PC-3 (cell line): ENCODE measurements at regions not wholly inside any gene's neighbourhood (a gene's known extent, or its start where the extent isn't known, plus 50 kb on each side); places are given as distances from the start of the nearest gene placed in this dataset.
A peak's percentile ranks its signal among the peaks of the same experiment; 100 is the strongest.

Experiments used
- ATAC-seq: fragments of 200-7000 bp; cut with Tn5 transposase; 2 replicates; pipeline ENCODE4 v1.9.1; 2020; ENCODE audit warnings: mild to moderate bottlenecking, moderate library complexity
- BruUV-seq: library from RNA; stranded (reverse); fragments of 400-500 nt; replicated peaks from 2 replicates; lab custom pipeline; 2021; lab: Mats Ljungman, UMichigan
- CTCF ChIA-PET: fragments of 300-600 bp; sonication (Branson Sonifier 250); formaldehyde crosslinking; loops from one replicate; lab custom pipeline; 2022; ENCODE audit warnings: antibody characterized with exemption; lab: Charles Lee
- POLR2A ChIA-PET: fragments of 300-600 bp; sonication (Branson Sonifier 250); formaldehyde crosslinking; loops from one replicate; lab custom pipeline; 2022; ENCODE audit warnings: antibody characterized with exemption; ENCODE audit not compliant: unreplicated experiment; lab: Charles Lee
- DNase-seq: peaks from one replicate; pipeline ENCODE4 v3.0.0-alpha.2; 2015
- H2AFZ ChIP-seq: fragments of 300-600 bp; sonication (generic); 2 replicates; pipeline ENCODE4 v1.6.0; 2016; ENCODE audit warnings: antibody characterized with exemption, low read length
- H3F3A ChIP-seq: fragments of 300-600 bp; sonication (generic); one replicate; pipeline ENCODE4 v1.6.0; 2017; ENCODE audit warnings: antibody characterized with exemption, low read length, control low read depth, mild to moderate bottlenecking; ENCODE audit not compliant: unreplicated experiment
- H3K27ac ChIP-seq: fragments of 300-600 bp; sonication (generic); 2 replicates; pipeline ENCODE4 v1.5.1; 2016; ENCODE audit warnings: mild to moderate bottlenecking, low read length
- H3K27me3 ChIP-seq: fragments of 300-600 bp; sonication (generic); 2 replicates; pipeline ENCODE4 v1.6.1; 2016; ENCODE audit warnings: low read length, mixed read lengths
- H3K36me3 ChIP-seq: fragments of 300-600 bp; sonication (generic); 2 replicates; pipeline ENCODE4 v1.6.1; 2016; ENCODE audit warnings: low read depth, mixed run types, low read length, mixed read lengths
- H3K4me1 ChIP-seq: fragments of 300-600 bp; sonication (generic); 2 replicates; pipeline ENCODE4 v1.5.1; 2016; ENCODE audit warnings: low read length; ENCODE audit not compliant: insufficient read depth
- H3K4me2 ChIP-seq: fragments of 300-600 bp; sonication (generic); 2 replicates; pipeline ENCODE4 v1.6.0; 2016; ENCODE audit warnings: low read length
- H3K4me3 ChIP-seq: fragments of 300-600 bp; sonication (generic); 2 replicates; pipeline ENCODE4 v1.5.1; 2016; ENCODE audit warnings: mild to moderate bottlenecking, low read length, mixed read lengths
- H3K79me2 ChIP-seq: fragments of 300-600 bp; sonication (generic); 2 replicates; pipeline ENCODE4 v1.6.1; 2017; ENCODE audit warnings: low read length, mixed read lengths
- H3K9ac ChIP-seq: fragments of 300-600 bp; sonication (generic); 2 replicates; pipeline ENCODE4 v1.6.0; 2016; ENCODE audit warnings: mild to moderate bottlenecking, low read length
- H3K9me2 ChIP-seq: fragments of 300-600 bp; sonication (generic); replicated peaks from 2 replicates; pipeline ENCODE4 v1.6.1; 2016; ENCODE audit warnings: mixed run types, low read length, mixed read lengths
- H3K9me3 ChIP-seq: fragments of 300-600 bp; sonication (generic); 2 replicates; pipeline ENCODE4 v1.6.1; 2016; ENCODE audit warnings: low read length, mixed read lengths
- H4K20me1 ChIP-seq: fragments of 300-600 bp; sonication (generic); 2 replicates; pipeline ENCODE4 v1.6.1; 2016; ENCODE audit warnings: low read length, mixed read lengths
- CTCF ChIP-seq: fragments of 300-600 bp; sonication (generic); conservative IDR thresholded peaks from 2 replicates; pipeline ENCODE4 v1.5.1; 2017; ENCODE audit warnings: antibody characterized with exemption, low read depth, mild to moderate bottlenecking, low read length
- EZH2 ChIP-seq: fragments of 300-600 bp; sonication (generic); IDR thresholded peaks from one replicate; pipeline ENCODE4 v1.6.1; 2017; ENCODE audit warnings: antibody characterized with exemption, mild to moderate bottlenecking, low read length; ENCODE audit not compliant: unreplicated experiment
- EZH2phosphoT487 ChIP-seq: fragments of 300-600 bp; sonication (generic); IDR thresholded peaks from 2 replicates; pipeline ENCODE4 v1.6.1; 2018; ENCODE audit warnings: mild to moderate bottlenecking, antibody characterized with exemption, low read length, borderline replicate concordance
- intact Hi-C: fragments of 100-400 bp; cut with micrococcal nuclease; formaldehyde crosslinking; loops from 2 replicates; pipeline ENCODE4 v1.9.0; 2023

GRCh38 chr6:77403424-77403823 is 59.9 kb downstream of the HTR1B start:
- Histone ChIP-seq H3K4me1 (no peaks in the 10 kb centered on the region), H3K27ac (no peak overlapping the region), H3K9me2 (no peaks in the 10 kb centered on the region), H3K4me3 (no peak overlapping the region), H3K79me2 (no peaks in the 10 kb centered on the region), H4K20me1 (no peaks in the 10 kb centered on the region), H2AFZ (no peak overlapping the region), H3K9ac (no peak overlapping the region), H3K4me2 (no peak overlapping the region), H3K9me3 (no peaks in the 10 kb centered on the region), H3K36me3 (no peaks in the 10 kb centered on the region), H3F3A (no peaks in the 10 kb centered on the region), H3K27me3 (no peaks in the 10 kb centered on the region)
- ChIA-PET CTCF (no interaction called here), POLR2A (no interaction called here)
- intact Hi-C loops = no loop called here
- no peak for TF ChIP-seq EZH2phosphoT487
- no peak for TF ChIP-seq CTCF
- TF ChIP-seq EZH2 = no peak
- DNase-seq (peak; percentile 5), ATAC-seq (no peak)
- no TSS peak for BruUV-seq

- Histone ChIP-seq H3K4me2 (no peak overlapping the region), H3K27me3 (no peaks in the 10 kb centered on the region), H3K9me3 (no peaks in the 10 kb centered on the region), H3K9ac (no peak overlapping the region), H3K4me1 (no peaks in the 10 kb centered on the region), H3K79me2 (no peaks in the 10 kb centered on the region), H4K20me1 (no peaks in the 10 kb centered on the region), H3K9me2 (no peaks in the 10 kb centered on the region), H3K4me3 (no peak overlapping the region), H3F3A (no peaks in the 10 kb centered on the region), H3K27ac (no peak overlapping the region), H2AFZ (no peak overlapping the region), H3K36me3 (no peaks in the 10 kb centered on the region)
- DNase-seq (no peak), ATAC-seq (no peak)
- no TSS peak for BruUV-seq
- POLR2A ChIA-PET = no interaction called here
- intact Hi-C loops = no loop called here
- CTCF ChIA-PET = no interaction called here
- TF ChIP-seq EZH2phosphoT487 (no peak), CTCF (no peak), EZH2 (no peak)
These were observed 62.1 kb downstream of the HTR1B start for GRCh38 chr6:77401231-77401630.

- intact Hi-C loops = no loop called here
- no peaks in the 10 kb centered on the region for H3K4me1 ChIP-seq
- H3K9ac ChIP-seq = no peak overlapping the region
- no peaks in the 10 kb centered on the region for H3K36me3 ChIP-seq
- no peak overlapping the region for H2AFZ ChIP-seq
- H3K4me2 ChIP-seq = no peak overlapping the region
- no TSS peak for BruUV-seq
- ATAC-seq (no peak), DNase-seq (no peak)
- H3K4me3 ChIP-seq = no peak overlapping the region
- H3K27ac ChIP-seq = no peak overlapping the region
- TF ChIP-seq EZH2phosphoT487 = no peak
- no peak for TF ChIP-seq CTCF
- no peak for TF ChIP-seq EZH2
- no peaks in the 10 kb centered on the region for H4K20me1 ChIP-seq
- CTCF ChIA-PET = no interaction called here
- H3K27me3 ChIP-seq = no peaks in the 10 kb centered on the region
- H3K79me2 ChIP-seq = no peaks in the 10 kb centered on the region
- POLR2A ChIA-PET = no interaction called here
- H3F3A ChIP-seq = no peaks in the 10 kb centered on the region
- H3K9me2 ChIP-seq = no peaks in the 10 kb centered on the region
- H3K9me3 ChIP-seq = no peaks in the 10 kb centered on the region
These were observed 65.7 kb downstream of the HTR1B start for GRCh38 chr6:77397561-77397960.
